ENCODE measurements at regions not wholly inside any gene's neighbourhood (a gene's known extent, or its start where the extent isn't known, plus 50 kb on each side); places are given as distances from the start of the nearest gene placed in this dataset.

DNA sequence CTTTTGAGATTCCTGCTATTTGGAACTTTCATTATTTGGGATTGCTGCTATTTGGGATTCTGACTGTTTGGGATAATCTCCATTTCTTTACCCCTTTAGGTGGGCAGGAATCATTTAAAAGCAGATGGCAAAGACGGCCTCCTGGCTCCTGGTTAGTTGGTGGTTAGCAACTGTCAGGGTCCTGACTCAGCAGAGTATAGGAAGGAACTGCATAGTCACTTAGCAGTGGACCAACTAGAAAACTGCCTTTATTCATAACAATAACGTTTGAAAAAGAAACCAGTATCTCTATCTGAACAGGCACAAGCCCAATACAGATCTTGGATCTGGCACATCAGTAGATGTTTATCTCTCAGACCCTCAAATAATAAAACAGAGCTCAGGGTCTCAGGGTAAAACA, 469.7 kb upstream of the FGF16 start:
- Histone ChIP-seq H4K20me1 (ENCODE audit: insufficient read depth) (no peaks in the 10 kb centered on the region), H3K27me3 (ENCODE audit: insufficient read depth, low read length) (no peaks in the 10 kb centered on the region), H3K4me3 (replicated peaks in 1 of 2; ENCODE audit: low read depth in 1 of 2, low read length in 2 of 2) (no peak overlapping the region), H3K79me2 (ENCODE audit: insufficient read depth, low read length) (no peaks in the 10 kb centered on the region), H3K27ac (ENCODE audit: low read depth, low read length) (no peak overlapping the region), H2AFZ (ENCODE audit: low read depth, low read length, poor library complexity, severe bottlenecking) (no peak overlapping the region), H3K9me3 (ENCODE audit: control insufficient read depth in 1 of 2, insufficient read depth in 1 of 2, low read depth in 1 of 2, low read length in 2 of 2) (no peaks in the 10 kb centered on the region), H3K36me3 (ENCODE audit: control insufficient read depth in 1 of 2, insufficient read depth in 2 of 2, low read length in 2 of 2) (no peaks in the 10 kb centered on the region), H3K9me2 (ENCODE audit: insufficient read depth) (no peaks in the 10 kb centered on the region), H3K4me1 (ENCODE audit: control insufficient read depth in 1 of 2, insufficient read depth in 2 of 2, low read length in 2 of 2) (no peaks in the 10 kb centered on the region), H3K9ac (ENCODE audit: low read length) (no peak overlapping the region), H3K4me2 (ENCODE audit: low read length) (no peak overlapping the region)
- POLR2A ChIA-PET, result no interaction called here
- intact Hi-C loops (cut with micrococcal nuclease), result no loop called here
- CTCF ChIA-PET, result no interaction called here
- ATAC-seq (no peak), DNase-seq (ENCODE audit: low read depth, low spot score) (no peak)
- RAD21 ChIA-PET (ENCODE audit: low non-redundant PET in 1 of 2, low total read pairs in 2 of 2, uncharacterized antibody in 2 of 2, unreplicated experiment in 2 of 2), result no interaction called here
- no TSS peak for BruUV-seq (replicated peaks)
- TF ChIP-seq JUND (IDR thresholded peaks at IDR 0.05), result no peak

DNA sequence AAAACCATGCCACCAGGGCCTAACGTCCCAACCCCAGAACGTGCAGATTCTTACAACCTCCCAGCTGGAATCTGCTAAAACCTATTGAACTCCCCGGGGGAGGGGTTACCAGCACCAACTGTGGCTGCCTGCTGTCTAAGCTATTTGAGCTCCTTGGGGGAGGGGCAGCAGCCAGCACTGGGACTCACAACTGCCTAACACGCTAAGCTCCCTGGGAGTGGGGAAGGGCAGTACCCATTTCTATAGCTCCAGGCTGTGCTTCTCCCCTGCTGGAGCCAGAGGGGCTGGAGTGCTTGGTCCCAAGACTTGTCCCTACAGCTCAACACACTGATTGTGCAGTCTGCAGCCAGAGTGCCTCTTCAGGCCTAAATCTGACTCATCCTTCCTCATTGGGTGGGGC, 459.8 kb upstream of the FGF16 start:
- Histone ChIP-seq H3K9ac (ENCODE audit: low read length) (no peak overlapping the region), H3K4me1 (ENCODE audit: control insufficient read depth in 1 of 2, insufficient read depth in 2 of 2, low read length in 2 of 2) (no peaks in the 10 kb centered on the region), H3K36me3 (ENCODE audit: control insufficient read depth in 1 of 2, insufficient read depth in 2 of 2, low read length in 2 of 2) (no peaks in the 10 kb centered on the region), H3K27ac (ENCODE audit: low read depth, low read length) (no peak overlapping the region), H2AFZ (ENCODE audit: low read depth, low read length, poor library complexity, severe bottlenecking) (no peak overlapping the region), H3K4me2 (ENCODE audit: low read length) (no peak overlapping the region), H3K27me3 (ENCODE audit: insufficient read depth, low read length) (no peaks in the 10 kb centered on the region), H4K20me1 (ENCODE audit: insufficient read depth) (no peaks in the 10 kb centered on the region), H3K9me3 (ENCODE audit: control insufficient read depth in 1 of 2, insufficient read depth in 1 of 2, low read depth in 1 of 2, low read length in 2 of 2) (no peaks in the 10 kb centered on the region), H3K4me3 (replicated peaks in 1 of 2; ENCODE audit: low read depth in 1 of 2, low read length in 2 of 2) (no peak overlapping the region), H3K79me2 (ENCODE audit: insufficient read depth, low read length) (no peaks in the 10 kb centered on the region), H3K9me2 (ENCODE audit: insufficient read depth) (no peaks in the 10 kb centered on the region)
- intact Hi-C loops (cut with micrococcal nuclease), result no loop called here
- DNase-seq (ENCODE audit: low read depth, low spot score), result no peak
- no peak for ATAC-seq
- ChIA-PET RAD21 (ENCODE audit: low non-redundant PET in 1 of 2, low total read pairs in 2 of 2, uncharacterized antibody in 2 of 2, unreplicated experiment in 2 of 2) (no interaction called here), POLR2A (no interaction called here), CTCF (no interaction called here)
- no peak for TF ChIP-seq ZNF274 (IDR thresholded peaks at IDR 0.05; ENCODE audit: low read depth, low read length)
- TF ChIP-seq, protein P1, sequence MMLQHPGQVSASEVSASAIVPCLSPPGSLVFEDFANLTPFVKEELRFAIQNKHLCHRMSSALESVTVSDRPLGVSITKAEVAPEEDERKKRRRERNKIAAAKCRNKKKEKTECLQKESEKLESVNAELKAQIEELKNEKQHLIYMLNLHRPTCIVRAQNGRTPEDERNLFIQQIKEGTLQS (IDR thresholded peaks at IDR 0.05), result no peak
- no peak for TF ChIP-seq POLR2A (IDR thresholded peaks at IDR 0.05; ENCODE audit: borderline replicate concordance, extremely low read depth, insufficient read depth, insufficient read length)
- no peak for TF ChIP-seq EGR1 (IDR thresholded peaks at IDR 0.05; ENCODE audit: low read depth)
- no TSS peak for BruUV-seq (replicated peaks)

DNA sequence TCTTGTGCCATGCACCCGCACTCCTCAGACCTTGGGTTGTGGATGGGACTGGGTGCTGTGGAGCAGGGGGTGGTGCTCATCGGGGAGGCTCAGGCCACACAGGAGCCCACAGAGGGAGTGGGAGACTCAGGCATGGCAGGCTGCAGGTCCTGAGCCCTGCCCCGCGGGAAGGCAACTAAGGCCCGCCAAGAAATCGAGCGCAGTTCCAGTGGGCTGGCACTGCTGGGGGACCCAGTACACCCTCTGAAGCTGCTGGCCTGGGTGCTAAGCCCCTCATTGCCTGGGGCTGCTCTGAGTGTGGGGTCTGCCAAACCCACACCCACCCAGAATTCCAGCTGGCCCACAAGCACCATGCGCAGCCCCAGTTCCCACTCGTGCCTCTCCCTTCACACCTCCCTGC, 450.5 kb upstream of the FGF16 start:
- Histone ChIP-seq H3K9ac (ENCODE audit: low read length) (no peak overlapping the region), H3K36me3 (ENCODE audit: control insufficient read depth in 1 of 2, insufficient read depth in 2 of 2, low read length in 2 of 2) (no peaks in the 10 kb centered on the region), H3K9me3 (ENCODE audit: control insufficient read depth in 1 of 2, insufficient read depth in 1 of 2, low read depth in 1 of 2, low read length in 2 of 2) (no peaks in the 10 kb centered on the region), H3K9me2 (ENCODE audit: insufficient read depth) (no peaks in the 10 kb centered on the region), H4K20me1 (ENCODE audit: insufficient read depth) (no peaks in the 10 kb centered on the region), H3K27me3 (ENCODE audit: insufficient read depth, low read length) (no peaks in the 10 kb centered on the region), H3K79me2 (ENCODE audit: insufficient read depth, low read length) (no peaks in the 10 kb centered on the region), H3K4me2 (ENCODE audit: low read length) (no peak overlapping the region), H3K4me3 (replicated peaks in 1 of 2; ENCODE audit: low read depth in 1 of 2, low read length in 2 of 2) (no peak overlapping the region), H3K4me1 (ENCODE audit: control insufficient read depth in 1 of 2, insufficient read depth in 2 of 2, low read length in 2 of 2) (no peaks in the 10 kb centered on the region), H2AFZ (ENCODE audit: low read depth, low read length, poor library complexity, severe bottlenecking) (no peak overlapping the region), H3K27ac (ENCODE audit: low read depth, low read length) (no peak overlapping the region)
- POLR2A ChIA-PET, result no interaction called here
- BruUV-seq (replicated peaks), result no TSS peak
- ATAC-seq (no peak), DNase-seq (ENCODE audit: low read depth, low spot score) (no peak)
- intact Hi-C loops (cut with micrococcal nuclease), result no loop called here
- RAD21 ChIA-PET (ENCODE audit: low non-redundant PET in 1 of 2, low total read pairs in 2 of 2, uncharacterized antibody in 2 of 2, unreplicated experiment in 2 of 2), result no interaction called here
- CTCF ChIA-PET, result no interaction called here
- TF ChIP-seq ZFX (IDR thresholded peaks at IDR 0.05) (no peak), SIN3A (IDR thresholded peaks at IDR 0.05; ENCODE audit: low read depth) (no peak), ELF1 (IDR thresholded peaks at IDR 0.05; ENCODE audit: borderline replicate concordance, low read depth) (no peak), EZH2 (IDR thresholded peaks at IDR 0.05) (no peak), SRF (IDR thresholded peaks at IDR 0.05; ENCODE audit: low read depth) (no peak), JUND (IDR thresholded peaks at IDR 0.05) (no peak)
- TF ChIP-seq, protein P2, sequence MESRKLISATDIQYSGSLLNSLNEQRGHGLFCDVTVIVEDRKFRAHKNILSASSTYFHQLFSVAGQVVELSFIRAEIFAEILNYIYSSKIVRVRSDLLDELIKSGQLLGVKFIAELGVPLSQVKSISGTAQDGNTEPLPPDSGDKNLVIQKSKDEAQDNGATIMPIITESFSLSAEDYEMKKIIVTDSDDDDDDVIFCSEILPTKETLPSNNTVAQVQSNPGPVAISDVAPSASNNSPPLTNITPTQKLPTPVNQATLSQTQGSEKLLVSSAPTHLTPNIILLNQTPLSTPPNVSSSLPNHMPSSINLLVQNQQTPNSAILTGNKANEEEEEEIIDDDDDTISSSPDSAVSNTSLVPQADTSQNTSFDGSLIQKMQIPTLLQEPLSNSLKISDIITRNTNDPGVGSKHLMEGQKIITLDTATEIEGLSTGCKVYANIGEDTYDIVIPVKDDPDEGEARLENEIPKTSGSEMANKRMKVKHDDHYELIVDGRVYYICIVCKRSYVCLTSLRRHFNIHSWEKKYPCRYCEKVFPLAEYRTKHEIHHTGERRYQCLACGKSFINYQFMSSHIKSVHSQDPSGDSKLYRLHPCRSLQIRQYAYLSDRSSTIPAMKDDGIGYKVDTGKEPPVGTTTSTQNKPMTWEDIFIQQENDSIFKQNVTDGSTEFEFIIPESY (IDR thresholded peaks at IDR 0.05; ENCODE audit: extremely low read depth, insufficient replicate concordance, low read length), result no peak
- TF ChIP-seq, protein P3, sequence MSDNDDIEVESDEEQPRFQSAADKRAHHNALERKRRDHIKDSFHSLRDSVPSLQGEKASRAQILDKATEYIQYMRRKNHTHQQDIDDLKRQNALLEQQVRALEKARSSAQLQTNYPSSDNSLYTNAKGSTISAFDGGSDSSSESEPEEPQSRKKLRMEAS (IDR thresholded peaks at IDR 0.05), result no peak
